ENCODE measurements at regions not wholly inside any gene's neighbourhood (a gene's known extent, or its start where the extent isn't known, plus 50 kb on each side); places are given as distances from the start of the nearest gene placed in this dataset.
"Not testable (repeated sequence)": the region's sequence is repeated elsewhere in the genome, so short reads cannot be mapped to it uniquely, and the experiment has no call there.

GRCh38 chr2:236769981-236770671 lies 200.5 kb downstream of the ACKR3 start:
- peak; percentile 97 to 98 for DNase-seq (ENCODE audit: low read depth in 2 of 2)

- DNase-seq (ENCODE audit: low read depth in 2 of 2): no peak
Observed at GRCh38 chr2:236772220-236772837, 202.7 kb downstream of the ACKR3 start.

DNA sequence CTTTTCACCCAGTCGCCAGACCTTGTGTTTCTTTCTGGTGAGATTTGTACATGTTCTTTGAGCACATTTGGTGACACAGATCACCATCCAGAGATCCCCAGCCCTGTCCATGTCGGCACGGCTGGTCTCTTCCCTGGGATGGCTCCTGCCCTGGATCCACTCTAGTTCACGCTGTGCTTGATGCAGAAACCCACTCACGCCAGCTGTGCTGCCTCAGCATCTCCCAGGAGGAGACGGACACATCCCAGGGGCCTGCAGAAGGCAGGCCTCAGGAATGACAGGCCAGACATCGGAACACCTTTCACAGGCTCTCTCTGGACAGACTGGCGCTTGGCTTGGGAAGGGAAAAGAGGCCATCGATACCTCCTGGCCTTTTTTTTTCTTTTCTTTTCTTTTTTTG lies 203.6 kb downstream of the ACKR3 start:
- no peak for DNase-seq (ENCODE audit: low read depth in 2 of 2)

GRCh38 chr2:236774171-236774570 lies 204.5 kb downstream of the ACKR3 start:
- no peak for DNase-seq (ENCODE audit: low read depth in 2 of 2)

DNA sequence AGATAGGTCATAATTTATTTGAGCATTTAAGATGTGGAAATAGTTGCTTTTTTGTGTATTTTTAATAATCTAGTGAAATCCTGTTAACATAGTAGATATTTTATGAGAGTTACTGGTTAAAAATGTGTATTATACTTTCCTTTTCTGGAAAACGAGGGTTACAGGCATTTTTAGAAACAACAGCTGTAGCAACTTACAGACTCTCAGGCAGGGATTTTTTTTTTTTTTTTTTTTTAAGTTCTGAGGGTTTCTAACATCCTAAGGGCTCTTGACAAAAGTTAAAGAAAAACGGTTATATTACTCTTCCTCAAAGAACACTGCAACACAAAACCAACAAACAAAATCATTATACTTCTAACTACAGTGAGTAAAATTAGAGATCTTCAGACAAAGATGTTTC lies 205.9 kb downstream of the ACKR3 start:
- no peak for DNase-seq (ENCODE audit: low read depth in 2 of 2)

GRCh38 chr2:236776206-236776605 lies 206.6 kb downstream of the ACKR3 start:
- no peak for DNase-seq (ENCODE audit: low read depth in 2 of 2)

GRCh38 chr2:236776695-236777251 lies 207.1 kb downstream of the ACKR3 start:
- DNase-seq (ENCODE audit: low read depth in 2 of 2): peak; percentile 48 to 58

DNA sequence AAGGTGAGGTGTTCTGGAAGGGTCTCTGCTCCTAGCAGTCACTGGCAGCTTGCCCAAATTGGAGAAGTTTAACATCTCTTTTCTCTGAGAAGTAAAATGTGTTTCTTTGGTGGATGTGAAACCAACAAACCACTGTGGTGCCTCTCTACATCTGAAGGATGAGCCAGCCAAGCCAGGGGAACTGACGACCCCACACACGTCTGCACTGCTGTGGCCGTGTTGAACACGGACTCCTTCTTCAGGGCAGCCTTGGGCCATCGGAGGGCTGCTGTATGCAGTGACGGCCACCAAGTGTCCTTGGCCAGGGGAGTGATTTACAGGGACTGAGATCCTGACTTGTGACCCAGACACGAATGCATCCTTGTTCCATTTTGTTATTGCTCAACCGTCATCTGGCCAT lies 207.8 kb downstream of the ACKR3 start:
- DNase-seq (ENCODE audit: low read depth in 2 of 2): no peak

DNA sequence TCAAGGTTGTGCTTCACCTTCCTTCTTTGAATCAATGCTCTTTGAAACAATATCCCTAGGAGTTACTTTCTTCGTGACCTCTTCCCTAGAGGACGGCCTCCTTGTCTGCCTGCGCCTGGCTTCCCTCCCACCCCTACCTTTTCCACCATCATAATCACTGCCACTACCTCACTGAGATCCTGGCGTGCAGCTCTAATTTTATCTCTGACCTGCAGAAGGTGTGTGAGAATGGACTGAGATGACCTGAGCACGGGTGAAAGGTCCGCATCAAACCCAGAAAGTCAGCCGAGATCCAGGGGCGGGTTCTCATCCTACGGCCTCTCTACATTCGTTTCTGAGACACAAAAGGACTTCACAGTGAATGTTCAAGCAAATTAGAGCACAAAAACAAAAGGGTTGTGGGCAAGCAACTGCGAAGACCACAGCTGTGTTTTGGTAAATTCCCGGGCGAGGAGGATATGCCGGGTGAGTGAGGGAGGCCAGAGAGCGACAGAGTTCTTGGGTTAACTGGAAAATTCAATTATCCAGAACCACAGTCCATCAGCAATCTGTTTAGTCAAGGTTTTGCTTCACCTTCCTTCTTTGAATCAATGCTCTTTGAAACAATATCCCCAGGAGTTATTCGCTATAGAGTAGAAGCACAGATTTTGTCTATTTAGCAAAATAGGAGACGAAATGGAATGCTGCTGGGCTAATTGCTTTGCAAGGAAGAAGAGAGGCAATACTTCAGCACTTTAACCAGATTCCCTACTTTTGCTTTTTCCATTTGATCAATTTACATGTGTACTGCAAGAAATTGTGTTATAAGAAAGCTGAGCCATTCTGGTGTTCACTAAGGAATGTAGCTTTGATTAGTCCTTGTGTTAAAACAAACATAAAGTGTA lies 212.6 kb downstream of the ACKR3 start:
- no peak for DNase-seq (ENCODE audit: low read depth in 2 of 2)

- no peak for DNase-seq (ENCODE audit: low read depth in 2 of 2)
Observed at GRCh38 chr2:236782938-236783337, 213.3 kb downstream of the ACKR3 start.

DNA sequence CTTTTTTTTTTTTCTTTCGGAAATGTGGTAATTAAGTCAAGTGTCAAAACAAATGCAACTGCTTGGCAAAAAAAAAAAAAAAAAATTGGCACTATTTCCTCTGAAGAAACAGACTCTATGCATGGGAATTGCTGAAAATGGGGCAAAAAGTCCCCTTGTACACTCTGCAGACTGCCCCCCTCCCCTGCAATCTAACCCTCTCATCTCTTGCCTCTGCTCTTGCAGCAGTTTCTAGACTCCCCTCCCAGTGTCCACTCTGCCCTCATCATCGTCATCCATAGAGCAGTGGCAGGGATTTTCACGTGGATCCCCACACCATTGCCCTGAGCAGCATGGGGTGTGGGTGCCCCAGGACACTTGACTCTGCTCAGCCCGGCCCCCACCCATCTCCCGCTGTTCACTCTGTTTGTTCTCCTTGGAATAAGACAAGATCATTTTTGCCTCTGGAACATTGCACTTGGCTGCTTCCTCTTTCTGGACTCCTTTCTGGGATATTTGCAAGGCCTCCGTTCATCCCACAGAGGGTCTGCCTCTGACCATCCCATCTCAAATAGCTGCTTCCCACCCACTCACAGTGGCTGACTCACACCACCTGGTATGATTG lies 213.9 kb downstream of the ACKR3 start:
- no peak for DNase-seq (ENCODE audit: low read depth in 2 of 2)

DNA sequence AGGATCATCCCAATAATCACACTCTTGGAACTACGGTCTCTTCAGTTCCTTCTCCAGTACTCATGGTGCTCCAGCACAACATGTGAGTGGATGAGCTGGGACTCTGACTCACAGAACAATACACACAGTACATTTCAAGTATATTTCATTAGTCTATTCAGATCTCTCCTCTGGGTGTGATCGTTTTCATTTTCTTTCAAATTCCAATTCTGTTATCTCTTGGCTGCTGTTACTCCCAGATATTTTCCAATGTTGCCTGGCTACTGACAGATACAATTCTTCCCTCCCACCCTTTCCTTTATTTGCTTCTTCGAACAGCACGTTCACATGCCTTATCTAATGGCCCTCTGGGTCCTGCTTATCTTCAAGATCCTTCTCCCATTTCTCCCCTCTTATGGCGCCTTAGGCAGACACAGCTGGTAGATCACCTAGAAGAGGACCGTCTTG lies 216.0 kb downstream of the ACKR3 start:
- no peak for DNase-seq (ENCODE audit: low read depth in 2 of 2)

- no peak for DNase-seq (ENCODE audit: low read depth in 2 of 2)
Observed at GRCh38 chr2:236786751-236787150, 217.1 kb downstream of the ACKR3 start.

DNA sequence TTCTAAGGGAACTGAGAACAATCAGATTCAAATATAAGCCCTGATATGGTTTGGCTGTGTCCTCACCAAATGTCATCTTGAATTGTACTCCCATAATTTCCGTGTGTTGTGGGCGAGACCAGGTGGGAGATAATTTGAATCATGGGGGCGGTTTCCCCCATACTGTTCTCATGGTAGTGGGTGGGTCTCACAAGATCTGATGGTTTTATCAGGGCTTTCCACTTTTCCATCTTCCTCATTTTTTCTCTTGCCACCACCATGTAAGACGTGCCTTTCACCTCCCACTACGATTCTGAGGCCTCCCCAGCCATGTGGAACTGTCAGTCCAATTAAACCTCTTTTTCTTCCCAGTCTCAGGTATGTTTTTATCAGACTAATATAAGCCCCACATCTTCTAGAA lies 217.8 kb downstream of the ACKR3 start:
- not testable (repeated sequence) for DNase-seq (ENCODE audit: low read depth in 2 of 2)

DNA sequence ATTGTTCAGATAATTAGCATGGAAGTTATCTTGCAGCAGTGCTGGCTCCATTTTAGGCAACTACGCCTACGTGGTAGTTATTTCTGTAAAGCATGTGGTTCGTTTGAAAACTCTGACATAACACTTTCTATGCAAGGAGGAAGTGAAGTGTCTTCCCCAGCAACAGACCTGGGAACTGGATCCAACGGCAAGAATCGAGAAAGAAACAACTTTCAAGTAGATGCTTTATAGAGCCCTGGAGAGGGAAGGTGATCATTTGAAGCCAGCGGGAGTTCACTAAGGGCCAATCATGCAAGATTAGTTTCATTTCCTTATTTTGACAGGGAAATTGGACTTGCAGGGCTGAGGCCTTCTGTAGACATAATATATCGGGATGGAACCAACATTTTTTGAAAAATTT lies 218.3 kb downstream of the ACKR3 start:
- DNase-seq (ENCODE audit: low read depth in 2 of 2): no peak

GRCh38 chr2:236790963-236791362 lies 221.3 kb downstream of the ACKR3 start:
- DNase-seq (ENCODE audit: low read depth in 2 of 2): peak; percentile 81 to 84

DNA sequence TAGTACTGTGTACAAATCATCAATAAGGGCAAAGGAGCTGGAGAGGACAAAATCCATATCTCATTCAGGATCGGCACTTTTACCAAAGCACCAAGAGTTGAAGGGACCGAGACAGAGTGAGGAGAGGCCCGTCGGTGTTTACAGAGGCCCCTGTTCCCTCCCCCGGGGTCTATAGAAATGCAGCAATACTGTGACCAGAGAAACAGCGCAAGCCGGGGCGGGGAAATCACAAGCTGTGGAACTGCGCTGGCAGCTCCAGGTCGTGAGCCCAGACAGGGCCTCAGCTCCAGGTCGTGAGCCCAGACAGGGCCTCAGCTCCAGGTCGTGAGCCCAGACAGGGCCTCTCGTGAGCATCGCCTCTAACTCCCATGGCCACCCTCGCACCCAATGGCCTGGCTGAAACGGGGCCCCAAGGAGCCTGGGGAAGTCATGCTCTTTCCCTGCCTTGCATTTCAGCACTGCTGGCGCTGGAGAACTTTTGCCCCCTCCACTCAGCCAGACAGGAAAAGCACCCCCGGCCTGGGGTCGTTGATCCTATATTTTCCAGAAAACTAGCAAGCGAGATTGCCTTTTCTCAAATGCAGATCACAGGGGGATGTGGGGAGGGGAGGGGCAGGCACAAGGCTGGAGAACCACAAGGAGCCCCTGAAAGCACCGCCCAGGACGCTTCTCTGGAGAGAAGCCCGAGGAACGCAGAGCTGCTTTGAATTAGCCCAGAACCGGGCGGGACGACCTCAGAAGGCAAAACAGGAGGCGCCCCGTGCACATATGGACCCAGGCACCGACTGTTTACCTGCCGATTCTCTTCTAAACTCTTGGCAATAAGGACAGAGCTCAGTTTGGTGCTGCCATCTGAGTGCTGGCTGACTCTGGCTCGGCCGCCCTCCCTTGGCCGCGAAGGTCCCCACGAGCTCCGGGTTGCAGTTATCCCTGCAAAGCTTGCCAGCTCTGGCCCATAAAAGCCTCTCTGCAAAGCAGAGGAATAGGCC lies 223.7 kb downstream of the ACKR3 start:
- DNase-seq (ENCODE audit: low read depth in 2 of 2): no peak

DNA sequence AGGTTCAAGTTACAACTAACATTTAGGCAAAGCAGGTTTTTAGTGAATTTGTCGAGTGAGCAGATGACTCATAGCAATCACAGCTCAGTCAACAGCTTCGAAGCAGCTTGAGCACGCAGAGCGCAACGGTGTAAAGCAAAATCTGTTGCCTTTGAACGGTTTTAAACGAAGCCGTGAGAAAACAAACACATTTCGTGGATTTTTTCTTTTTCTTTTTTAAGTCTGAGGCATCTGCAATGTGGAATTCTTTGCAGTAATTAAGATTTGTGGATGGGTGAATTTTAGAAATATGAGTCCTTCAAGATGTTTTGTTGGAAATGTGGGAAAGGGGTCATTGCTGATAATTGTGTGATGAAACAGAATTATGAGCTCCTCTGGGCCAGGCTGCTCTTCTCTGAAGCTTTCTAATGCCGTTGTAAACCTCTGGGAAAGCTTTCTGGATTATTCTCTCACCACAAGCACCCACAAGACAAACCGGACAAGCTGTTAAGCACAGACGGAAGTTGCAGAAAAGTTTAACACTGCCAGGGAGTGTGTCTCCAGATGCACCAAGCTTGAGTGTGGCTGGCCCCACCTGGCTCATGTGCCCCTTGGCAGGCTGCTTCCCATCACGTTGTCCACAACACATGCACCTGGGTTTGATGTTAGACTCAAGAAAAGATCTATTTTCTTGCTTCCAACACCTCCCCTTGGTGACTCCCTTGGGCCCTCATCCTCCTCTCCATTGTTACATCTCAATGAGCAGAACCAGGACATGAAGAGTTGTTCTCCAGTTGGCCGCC lies 224.7 kb downstream of the ACKR3 start:
- DNase-seq (ENCODE audit: low read depth in 2 of 2): peak; percentile 75 to 79

GRCh38 chr2:236795169-236795860 lies 225.7 kb downstream of the ACKR3 start:
- DNase-seq (ENCODE audit: low read depth in 2 of 2): no peak

All from fibroblast of skin of left biceps (primary cell).